ENCODE measurements at regions not wholly inside any gene's neighbourhood (a gene's known extent, or its start where the extent isn't known, plus 50 kb on each side); places are given as distances from the start of the nearest gene placed in this dataset.

DNA sequence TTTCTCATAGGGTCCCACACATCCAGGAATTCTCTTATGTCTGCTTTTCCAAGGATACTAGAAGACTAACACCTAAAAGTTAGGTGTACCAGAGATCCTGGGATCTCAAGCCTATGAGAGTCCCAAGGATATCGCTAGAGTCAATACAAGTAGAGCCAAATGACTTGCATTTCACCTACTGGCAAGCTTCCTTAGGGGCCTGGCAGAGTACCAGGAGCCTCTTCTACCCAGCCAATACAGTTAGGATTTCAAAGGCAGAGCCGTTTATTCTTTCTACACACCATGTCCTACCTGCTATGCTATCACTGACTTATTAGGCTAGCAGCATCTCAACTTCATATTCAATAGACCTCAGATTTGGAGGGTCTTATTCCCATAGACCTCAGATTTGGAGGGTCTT, 53.5 kb upstream of the UNC5B start:
- TF ChIP-seq, protein P1, sequence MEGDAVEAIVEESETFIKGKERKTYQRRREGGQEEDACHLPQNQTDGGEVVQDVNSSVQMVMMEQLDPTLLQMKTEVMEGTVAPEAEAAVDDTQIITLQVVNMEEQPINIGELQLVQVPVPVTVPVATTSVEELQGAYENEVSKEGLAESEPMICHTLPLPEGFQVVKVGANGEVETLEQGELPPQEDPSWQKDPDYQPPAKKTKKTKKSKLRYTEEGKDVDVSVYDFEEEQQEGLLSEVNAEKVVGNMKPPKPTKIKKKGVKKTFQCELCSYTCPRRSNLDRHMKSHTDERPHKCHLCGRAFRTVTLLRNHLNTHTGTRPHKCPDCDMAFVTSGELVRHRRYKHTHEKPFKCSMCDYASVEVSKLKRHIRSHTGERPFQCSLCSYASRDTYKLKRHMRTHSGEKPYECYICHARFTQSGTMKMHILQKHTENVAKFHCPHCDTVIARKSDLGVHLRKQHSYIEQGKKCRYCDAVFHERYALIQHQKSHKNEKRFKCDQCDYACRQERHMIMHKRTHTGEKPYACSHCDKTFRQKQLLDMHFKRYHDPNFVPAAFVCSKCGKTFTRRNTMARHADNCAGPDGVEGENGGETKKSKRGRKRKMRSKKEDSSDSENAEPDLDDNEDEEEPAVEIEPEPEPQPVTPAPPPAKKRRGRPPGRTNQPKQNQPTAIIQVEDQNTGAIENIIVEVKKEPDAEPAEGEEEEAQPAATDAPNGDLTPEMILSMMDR (conservative IDR thresholded peaks at IDR 0.05), result no peak
- no peak for TF ChIP-seq EZH2 (IDR thresholded peaks at IDR 0.05; ENCODE audit: low read depth)
